GM12872 (cell line): ENCODE measurements at regions not wholly inside any gene's neighbourhood (a gene's known extent, or its start where the extent isn't known, plus 50 kb on each side); places are given as distances from the start of the nearest gene placed in this dataset.

Experiments used
- TF ChIP-seq, protein P1 (sequence below): IDR thresholded peaks from 3 replicates; pipeline ENCODE4 v1.5.1; 2011; ENCODE audit warnings: low read depth, mild to moderate bottlenecking, low read length, moderate library complexity; ENCODE audit not compliant: insufficient read depth

GRCh38 chr18:78865771-78866310 is 113.8 kb upstream of the SALL3 start:
- TF ChIP-seq, protein P1, sequence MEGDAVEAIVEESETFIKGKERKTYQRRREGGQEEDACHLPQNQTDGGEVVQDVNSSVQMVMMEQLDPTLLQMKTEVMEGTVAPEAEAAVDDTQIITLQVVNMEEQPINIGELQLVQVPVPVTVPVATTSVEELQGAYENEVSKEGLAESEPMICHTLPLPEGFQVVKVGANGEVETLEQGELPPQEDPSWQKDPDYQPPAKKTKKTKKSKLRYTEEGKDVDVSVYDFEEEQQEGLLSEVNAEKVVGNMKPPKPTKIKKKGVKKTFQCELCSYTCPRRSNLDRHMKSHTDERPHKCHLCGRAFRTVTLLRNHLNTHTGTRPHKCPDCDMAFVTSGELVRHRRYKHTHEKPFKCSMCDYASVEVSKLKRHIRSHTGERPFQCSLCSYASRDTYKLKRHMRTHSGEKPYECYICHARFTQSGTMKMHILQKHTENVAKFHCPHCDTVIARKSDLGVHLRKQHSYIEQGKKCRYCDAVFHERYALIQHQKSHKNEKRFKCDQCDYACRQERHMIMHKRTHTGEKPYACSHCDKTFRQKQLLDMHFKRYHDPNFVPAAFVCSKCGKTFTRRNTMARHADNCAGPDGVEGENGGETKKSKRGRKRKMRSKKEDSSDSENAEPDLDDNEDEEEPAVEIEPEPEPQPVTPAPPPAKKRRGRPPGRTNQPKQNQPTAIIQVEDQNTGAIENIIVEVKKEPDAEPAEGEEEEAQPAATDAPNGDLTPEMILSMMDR = no peak

GRCh38 chr18:78867131-78867530 is 112.5 kb upstream of the SALL3 start:
- TF ChIP-seq, protein P1 = no peak

GRCh38 chr18:78868330-78869316 is 111.0 kb upstream of the SALL3 start:
- TF ChIP-seq, protein P1 = no peak

GRCh38 chr18:78871618-78872017 is 108.0 kb upstream of the SALL3 start:
- TF ChIP-seq, protein P1 = no peak

- TF ChIP-seq, protein P1 = no peak
Observed at GRCh38 chr18:78873926-78874500, 105.6 kb upstream of the SALL3 start.

DNA sequence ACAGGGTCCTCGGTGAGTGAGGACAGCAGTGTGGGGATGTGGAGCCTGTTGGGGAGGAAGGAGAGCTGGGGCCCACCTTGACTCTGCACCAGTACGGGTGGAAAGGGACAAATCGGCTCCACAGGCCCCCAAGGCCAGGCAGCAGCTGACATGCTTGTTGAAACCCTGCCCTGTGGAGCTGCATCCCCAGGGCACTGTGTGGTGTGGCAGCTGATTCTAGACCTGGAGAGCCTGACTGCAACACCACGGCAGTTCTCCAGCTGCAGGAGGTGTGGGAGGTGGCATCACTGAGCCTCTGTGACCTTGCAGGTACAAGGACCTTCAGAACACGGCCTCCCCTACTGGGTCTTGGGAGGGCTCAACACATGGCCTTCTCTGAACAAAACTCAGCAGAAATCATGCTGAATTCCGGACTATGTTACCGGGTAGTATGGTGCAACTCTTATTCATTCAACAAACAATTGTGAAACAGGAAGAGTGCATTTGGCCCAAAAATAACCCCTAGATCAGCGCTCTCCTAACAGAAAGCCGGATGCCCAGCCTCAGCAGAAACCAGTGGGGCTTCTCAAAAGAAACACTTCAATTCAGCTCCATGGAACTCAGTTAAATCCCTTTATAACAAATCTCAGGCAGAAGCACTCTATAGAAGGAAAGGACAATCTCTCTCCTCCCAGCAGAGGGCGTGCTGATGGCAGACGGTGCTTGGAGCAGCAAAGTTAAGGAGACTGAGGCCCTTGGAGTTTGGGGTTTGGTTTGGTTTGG is 104.4 kb upstream of the SALL3 start:
- TF ChIP-seq, protein P1 = peak; percentile 43; the same call in 2 of the 3 replicates
